ENCODE measurements at regions not wholly inside any gene's neighbourhood (a gene's known extent, or its start where the extent isn't known, plus 50 kb on each side); places are given as distances from the start of the nearest gene placed in this dataset.
"Not testable (repeated sequence)": the region's sequence is repeated elsewhere in the genome, so short reads cannot be mapped to it uniquely, and the experiment has no call there.

DNA sequence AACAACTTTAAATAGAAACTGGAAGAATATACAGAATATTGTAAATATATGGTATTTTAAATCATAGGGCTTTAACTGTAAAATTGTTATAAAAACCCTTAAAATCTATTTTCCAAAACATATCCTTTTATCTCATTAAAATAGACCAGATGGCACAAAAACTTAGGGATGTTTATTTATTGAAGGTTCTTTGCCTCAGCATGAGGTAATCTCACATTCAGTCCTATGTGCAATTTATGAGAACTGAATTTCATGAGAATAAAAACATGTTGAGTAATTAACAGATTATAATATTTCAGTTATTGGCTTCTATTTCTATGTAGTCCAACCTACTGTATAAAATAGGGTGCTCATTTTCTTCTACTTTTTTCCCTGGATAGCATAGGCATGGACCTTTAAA lies 329.2 kb upstream of the PRR16 start:
- DNase-seq (ENCODE audit: low read depth) = peak; percentile 71
- no peak overlapping the region for H3K4me3 ChIP-seq (ENCODE audit: low read depth, low read length)
- TF ChIP-seq, protein P1, sequence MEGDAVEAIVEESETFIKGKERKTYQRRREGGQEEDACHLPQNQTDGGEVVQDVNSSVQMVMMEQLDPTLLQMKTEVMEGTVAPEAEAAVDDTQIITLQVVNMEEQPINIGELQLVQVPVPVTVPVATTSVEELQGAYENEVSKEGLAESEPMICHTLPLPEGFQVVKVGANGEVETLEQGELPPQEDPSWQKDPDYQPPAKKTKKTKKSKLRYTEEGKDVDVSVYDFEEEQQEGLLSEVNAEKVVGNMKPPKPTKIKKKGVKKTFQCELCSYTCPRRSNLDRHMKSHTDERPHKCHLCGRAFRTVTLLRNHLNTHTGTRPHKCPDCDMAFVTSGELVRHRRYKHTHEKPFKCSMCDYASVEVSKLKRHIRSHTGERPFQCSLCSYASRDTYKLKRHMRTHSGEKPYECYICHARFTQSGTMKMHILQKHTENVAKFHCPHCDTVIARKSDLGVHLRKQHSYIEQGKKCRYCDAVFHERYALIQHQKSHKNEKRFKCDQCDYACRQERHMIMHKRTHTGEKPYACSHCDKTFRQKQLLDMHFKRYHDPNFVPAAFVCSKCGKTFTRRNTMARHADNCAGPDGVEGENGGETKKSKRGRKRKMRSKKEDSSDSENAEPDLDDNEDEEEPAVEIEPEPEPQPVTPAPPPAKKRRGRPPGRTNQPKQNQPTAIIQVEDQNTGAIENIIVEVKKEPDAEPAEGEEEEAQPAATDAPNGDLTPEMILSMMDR (conservative IDR thresholded peaks at IDR 0.05; ENCODE audit: low read depth, low read length) = no peak

GRCh38 chr5:120137582-120137981 lies 326.5 kb upstream of the PRR16 start:
- no peak for DNase-seq (ENCODE audit: low read depth)
- TF ChIP-seq, protein P1 (conservative IDR thresholded peaks at IDR 0.05; ENCODE audit: low read depth, low read length) = no peak
- H3K4me3 ChIP-seq (ENCODE audit: low read depth, low read length) = no peak overlapping the region

- peak; percentile 98 for DNase-seq (ENCODE audit: low read depth)
- H3K4me3 ChIP-seq (ENCODE audit: low read depth, low read length) = no peak overlapping the region
- TF ChIP-seq, protein P1 (conservative IDR thresholded peaks at IDR 0.05; ENCODE audit: low read depth, low read length) = no peak
Observed at GRCh38 chr5:120139039-120139438, 325.1 kb upstream of the PRR16 start.

DNA sequence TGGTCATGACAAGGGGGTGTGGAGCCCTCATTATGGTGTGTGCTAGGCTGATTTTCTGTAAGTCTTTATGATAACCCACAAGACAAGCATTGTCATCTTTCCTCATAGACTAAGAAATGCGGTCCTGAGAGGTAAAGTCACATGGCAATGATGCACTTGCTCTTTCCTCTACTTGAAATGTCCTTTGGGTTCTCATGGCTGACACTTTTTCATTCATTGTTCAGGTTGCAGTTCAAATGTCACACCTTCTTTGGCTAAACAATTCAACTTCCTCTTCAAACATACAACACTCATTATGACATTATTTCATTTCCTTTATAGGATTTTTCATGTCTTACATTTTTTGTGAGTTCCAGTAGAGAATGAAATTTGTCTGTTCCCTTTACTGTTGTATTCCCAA lies 323.6 kb upstream of the PRR16 start:
- TF ChIP-seq, protein P1 (conservative IDR thresholded peaks at IDR 0.05; ENCODE audit: low read depth, low read length) = no peak
- H3K4me3 ChIP-seq (ENCODE audit: low read depth, low read length) = no peak overlapping the region
- DNase-seq (ENCODE audit: low read depth) = no peak

GRCh38 chr5:120141076-120141475 lies 323.0 kb upstream of the PRR16 start:
- TF ChIP-seq, protein P1 (conservative IDR thresholded peaks at IDR 0.05; ENCODE audit: low read depth, low read length) = no peak

GRCh38 chr5:120146787-120147186 lies 317.3 kb upstream of the PRR16 start:
- DNase-seq (ENCODE audit: low read depth) = peak; percentile 34
- H3K4me3 ChIP-seq (ENCODE audit: low read depth, low read length) = no peak overlapping the region
- TF ChIP-seq, protein P1 (conservative IDR thresholded peaks at IDR 0.05; ENCODE audit: low read depth, low read length) = no peak

More at GRCh38 chr5:120141076-120141475, 323.0 kb upstream of the PRR16 start:
- DNase-seq (ENCODE audit: low read depth) = no peak
- no peak overlapping the region for H3K4me3 ChIP-seq (ENCODE audit: low read depth, low read length)

DNA sequence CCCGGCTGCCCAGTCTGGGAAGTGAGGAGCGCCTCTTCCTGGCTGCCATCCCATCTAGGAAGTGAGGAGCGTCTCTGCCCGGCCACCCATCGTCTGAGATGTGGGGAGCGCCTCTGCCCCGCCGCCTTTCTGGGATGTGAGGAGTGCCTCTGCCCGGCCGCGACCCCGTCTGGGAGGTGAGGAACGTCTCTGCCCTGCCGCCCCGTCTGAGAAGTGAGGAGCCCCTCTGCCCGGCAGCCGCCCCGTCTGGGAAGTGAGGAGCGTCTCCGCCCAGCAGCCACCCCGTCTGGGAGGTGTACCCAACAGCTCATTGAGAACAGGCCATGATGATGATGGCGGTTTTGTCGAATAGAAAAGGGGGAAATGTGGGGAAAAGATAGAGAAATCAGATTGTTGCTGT lies 316.2 kb upstream of the PRR16 start:
- not testable (repeated sequence) for H3K4me3 ChIP-seq (ENCODE audit: low read depth, low read length); DNase-seq (ENCODE audit: low read depth)

- H3K4me3 ChIP-seq (ENCODE audit: low read depth, low read length) = no peak overlapping the region
- TF ChIP-seq, protein P1 (conservative IDR thresholded peaks at IDR 0.05; ENCODE audit: low read depth, low read length) = no peak
- no peak for DNase-seq (ENCODE audit: low read depth)
Observed at GRCh38 chr5:120150770-120151169, 313.3 kb upstream of the PRR16 start.
